ENCODE measurements at regions not wholly inside any gene's neighbourhood (a gene's known extent, or its start where the extent isn't known, plus 50 kb on each side); places are given as distances from the start of the nearest gene placed in this dataset.

DNA sequence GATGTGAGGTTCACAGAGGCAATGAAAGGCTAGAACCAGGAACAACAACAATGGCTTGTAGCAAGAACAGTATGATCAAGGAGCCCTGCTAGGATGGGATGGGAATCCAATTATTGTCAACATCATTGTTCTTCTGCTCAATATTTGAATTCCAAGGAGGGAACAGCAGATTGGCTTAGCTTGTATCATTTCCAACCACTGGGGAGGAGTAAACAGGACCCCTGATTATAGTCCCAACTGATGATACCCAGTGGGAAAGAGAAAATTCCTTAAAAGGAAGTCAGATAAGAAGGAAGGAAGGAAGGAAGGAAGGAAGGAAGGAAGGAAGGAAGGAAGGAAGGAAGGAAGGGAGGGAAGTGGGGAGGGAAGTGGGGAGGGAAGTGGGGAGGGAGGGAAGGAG, 69.5 kb upstream of the ZC3H12C start:
- H3K9me3 Mint-ChIP-seq: peaks cover 16% of the 10 kb centered on the region
- ATAC-seq (ENCODE audit: low read depth) (no peak), DNase-seq (no peak)
- no peaks in the 10 kb centered on the region for H3K36me3 Mint-ChIP-seq (ENCODE audit: low read depth)
- POLR2A ChIA-PET: no interaction called here
- CTCF ChIA-PET: no interaction called here
- TF ChIP-seq, protein P1, sequence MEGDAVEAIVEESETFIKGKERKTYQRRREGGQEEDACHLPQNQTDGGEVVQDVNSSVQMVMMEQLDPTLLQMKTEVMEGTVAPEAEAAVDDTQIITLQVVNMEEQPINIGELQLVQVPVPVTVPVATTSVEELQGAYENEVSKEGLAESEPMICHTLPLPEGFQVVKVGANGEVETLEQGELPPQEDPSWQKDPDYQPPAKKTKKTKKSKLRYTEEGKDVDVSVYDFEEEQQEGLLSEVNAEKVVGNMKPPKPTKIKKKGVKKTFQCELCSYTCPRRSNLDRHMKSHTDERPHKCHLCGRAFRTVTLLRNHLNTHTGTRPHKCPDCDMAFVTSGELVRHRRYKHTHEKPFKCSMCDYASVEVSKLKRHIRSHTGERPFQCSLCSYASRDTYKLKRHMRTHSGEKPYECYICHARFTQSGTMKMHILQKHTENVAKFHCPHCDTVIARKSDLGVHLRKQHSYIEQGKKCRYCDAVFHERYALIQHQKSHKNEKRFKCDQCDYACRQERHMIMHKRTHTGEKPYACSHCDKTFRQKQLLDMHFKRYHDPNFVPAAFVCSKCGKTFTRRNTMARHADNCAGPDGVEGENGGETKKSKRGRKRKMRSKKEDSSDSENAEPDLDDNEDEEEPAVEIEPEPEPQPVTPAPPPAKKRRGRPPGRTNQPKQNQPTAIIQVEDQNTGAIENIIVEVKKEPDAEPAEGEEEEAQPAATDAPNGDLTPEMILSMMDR (IDR thresholded peaks at IDR 0.05): no peak
- no peak overlapping the region for H3K4me3 Mint-ChIP-seq
- intact Hi-C loops (cut with micrococcal nuclease): loop anchor here (10.0 kb wide), 1 partner anchor 1361 kb away; no protein-coding TSS in a partner anchor
- H3K4me1 Mint-ChIP-seq: peaks cover 27% of the 10 kb centered on the region
- H3K27ac Mint-ChIP-seq: no peak overlapping the region
- peaks cover 34% of the 10 kb centered on the region for H3K27me3 Mint-ChIP-seq

DNA sequence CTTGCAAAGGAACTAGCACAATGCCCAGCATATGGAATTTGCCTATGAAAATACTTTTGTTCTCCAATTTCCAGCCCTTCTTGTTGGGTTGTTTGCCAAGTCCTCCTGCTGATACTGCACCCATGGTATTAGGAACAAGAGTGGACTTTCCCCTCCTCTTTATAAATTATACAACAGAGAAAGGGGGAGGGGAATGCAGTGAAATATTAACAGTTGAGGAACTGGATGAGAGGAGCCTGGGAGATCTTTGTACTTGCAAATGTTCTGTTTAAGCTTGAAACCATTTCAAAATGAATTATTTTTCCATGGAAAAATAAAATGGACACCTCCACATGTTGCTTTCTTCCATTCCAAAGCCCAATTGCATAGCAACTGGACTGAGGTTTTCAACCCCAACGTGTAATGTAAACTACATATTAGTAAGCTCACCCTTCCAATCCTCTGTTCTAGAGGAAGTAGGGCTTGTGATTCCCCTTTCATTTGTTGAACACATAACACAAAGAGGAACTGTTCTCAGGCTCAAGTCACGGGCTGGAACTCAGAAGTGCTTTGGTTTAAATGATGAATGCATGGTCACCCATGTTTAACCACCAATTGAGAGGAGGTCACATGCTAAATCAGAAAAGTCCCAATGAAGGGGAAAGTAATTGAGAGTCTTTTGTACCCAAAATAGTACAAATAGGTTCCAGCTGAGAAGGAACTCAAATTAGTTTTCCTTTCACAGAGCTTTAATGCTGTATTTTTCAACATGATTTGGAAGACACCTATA, 66.2 kb upstream of the ZC3H12C start:
- no peaks in the 10 kb centered on the region for H3K36me3 Mint-ChIP-seq (ENCODE audit: low read depth)
- intact Hi-C loops (cut with micrococcal nuclease): loop anchor here (1.0 to 10.0 kb wide), 8 partner anchors 27 to 1358 kb away; partner anchors contain the start of genes FDX1 and ZC3H12C
- no peak for DNase-seq
- ChIA-PET CTCF (no interaction called here), POLR2A (interaction anchor here (0.7 to 1.6 kb wide), 4 partner anchors 19 to 42 kb away, joined by 4 to 5 read pairs (median 4); no protein-coding TSS in a partner anchor)
- TF ChIP-seq, protein P1 (IDR thresholded peaks at IDR 0.05): no peak
- peaks cover 30% of the 10 kb centered on the region for H3K4me1 Mint-ChIP-seq
- H3K27ac Mint-ChIP-seq: peak overlapping the region; percentile 59
- peak overlapping the region; percentile 21 for H3K4me3 Mint-ChIP-seq
- ATAC-seq (ENCODE audit: low read depth): peak; percentile 95
- H3K9me3 Mint-ChIP-seq: peaks cover 17% of the 10 kb centered on the region
- H3K27me3 Mint-ChIP-seq: peaks cover 34% of the 10 kb centered on the region

GRCh38 chr11:110027627-110028371, 65.4 kb upstream of the ZC3H12C start:
- ChIA-PET CTCF (no interaction called here), POLR2A (interaction anchor here (1.0 to 1.6 kb wide), 3 partner anchors 20 to 43 kb away, joined by 4 read pairs; no protein-coding TSS in a partner anchor)
- peak overlapping the region; percentile 21 for H3K4me3 Mint-ChIP-seq
- peaks cover 36% of the 10 kb centered on the region for H3K27me3 Mint-ChIP-seq
- H3K27ac Mint-ChIP-seq: peak overlapping the region; percentile 59
- TF ChIP-seq, protein P1 (IDR thresholded peaks at IDR 0.05): no peak
- H3K4me1 Mint-ChIP-seq: peaks cover 30% of the 10 kb centered on the region
- H3K36me3 Mint-ChIP-seq (ENCODE audit: low read depth): no peaks in the 10 kb centered on the region
- ATAC-seq (ENCODE audit: low read depth): no peak
- H3K9me3 Mint-ChIP-seq: peaks cover 17% of the 10 kb centered on the region
- no peak for DNase-seq
- intact Hi-C loops (cut with micrococcal nuclease): loop anchor here (1.0 to 10.0 kb wide), 8 partner anchors 27 to 1357 kb away; partner anchors contain the start of genes FDX1 and ZC3H12C

DNA sequence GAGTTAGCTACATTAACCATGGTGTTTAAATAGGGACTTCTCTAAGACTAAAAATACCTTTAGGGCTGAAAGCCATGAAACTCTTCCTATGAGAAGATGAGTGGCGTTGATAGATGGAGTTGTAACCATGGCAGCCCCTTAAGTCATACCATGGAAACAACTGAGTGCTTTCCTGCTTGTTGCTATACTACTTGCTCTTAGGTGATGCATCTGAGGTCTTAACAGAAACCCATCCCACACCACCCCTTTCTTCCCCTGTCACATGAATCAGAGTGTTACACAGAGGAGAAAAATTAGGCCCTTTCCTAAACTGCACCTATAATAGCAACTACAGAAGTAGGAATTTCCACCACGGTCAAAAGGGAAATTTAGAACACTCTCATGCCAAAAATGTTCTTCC, 64.3 kb upstream of the ZC3H12C start:
- peaks cover 36% of the 10 kb centered on the region for H3K27me3 Mint-ChIP-seq
- ATAC-seq (ENCODE audit: low read depth) (no peak), DNase-seq (no peak)
- intact Hi-C loops (cut with micrococcal nuclease): loop anchor here (5.0 to 10.0 kb wide), 2 partner anchors 163 to 1356 kb away; no protein-coding TSS in a partner anchor
- CTCF ChIA-PET: interaction anchor here (1.5 kb wide), 1 partner anchor 10 kb away, joined by 3 read pairs; no protein-coding TSS in a partner anchor
- peaks cover 14% of the 10 kb centered on the region for H3K9me3 Mint-ChIP-seq
- POLR2A ChIA-PET: interaction anchor here (0.7 kb wide), 1 partner anchor 65 kb away, joined by 3 read pairs; no protein-coding TSS in a partner anchor
- no peak overlapping the region for H3K4me3 Mint-ChIP-seq
- H3K4me1 Mint-ChIP-seq: peaks cover 30% of the 10 kb centered on the region
- no peaks in the 10 kb centered on the region for H3K36me3 Mint-ChIP-seq (ENCODE audit: low read depth)
- no peak overlapping the region for H3K27ac Mint-ChIP-seq
- TF ChIP-seq, protein P1 (IDR thresholded peaks at IDR 0.05): no peak
